ENCODE measurements at regions not wholly inside any gene's neighbourhood (a gene's known extent, or its start where the extent isn't known, plus 50 kb on each side); places are given as distances from the start of the nearest gene placed in this dataset.

DNA sequence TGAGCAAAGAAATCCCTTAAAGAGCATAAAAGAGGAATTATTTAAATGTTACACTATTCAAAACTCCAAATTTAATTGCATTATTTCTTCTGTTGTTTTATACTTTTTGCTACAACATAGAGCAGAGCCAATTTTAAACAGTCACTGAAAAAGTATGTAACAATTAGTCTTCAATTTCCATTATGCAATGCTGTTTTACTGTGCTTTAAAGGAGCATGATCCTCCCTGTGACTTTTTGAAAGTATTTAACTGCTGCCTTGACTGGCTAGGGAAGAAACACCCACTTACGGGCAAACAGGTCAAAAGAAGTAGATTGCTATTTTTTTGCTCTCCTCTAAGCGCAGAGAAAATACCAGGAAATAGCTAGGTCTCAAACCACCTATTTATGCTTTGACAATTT is 217.4 kb upstream of the GCFC2 start:
- no peak overlapping the region for H2AFZ ChIP-seq (ENCODE audit: low read depth, low read length)
- H3K27ac ChIP-seq (ENCODE audit: insufficient read depth, low read depth, low read length) = no peak overlapping the region
- no peak for DNase-seq (ENCODE audit: low read depth, low spot score)
- no peak overlapping the region for H3K4me2 ChIP-seq (ENCODE audit: insufficient read depth, low read length)
- intact Hi-C loops (cut with micrococcal nuclease) (no loop called here), dilution Hi-C loops (cut with MboI; ENCODE audit: extremely low pct_ligation_motif_present, low sequenced_read_pairs) (no loop called here)
- no peak overlapping the region for H3K4me3 ChIP-seq (replicated peaks in 1 of 3; ENCODE audit: insufficient read depth in 1 of 3, low read depth in 1 of 3, low read length in 3 of 3)
- no peaks in the 10 kb centered on the region for H3K4me1 ChIP-seq (ENCODE audit: control insufficient read depth, extremely low read depth, insufficient read depth, low read length)
- no peak for FAIRE-seq
- no peaks in the 10 kb centered on the region for H3K79me2 ChIP-seq (ENCODE audit: control insufficient read depth, insufficient read depth, low read length)
- CTCF ChIA-PET = no interaction called here
- TF ChIP-seq JUN (IDR thresholded peaks at IDR 0.05; ENCODE audit: borderline replicate concordance, insufficient read depth, insufficient read length, low read depth) (no peak), POLR2A (IDR thresholded peaks at IDR 0.05; ENCODE audit: low read depth, low read length) (no peak), GATA2 (IDR thresholded peaks at IDR 0.05; ENCODE audit: insufficient read depth, insufficient read length, low read depth, low read length) (no peak), POLR2AphosphoS5 (IDR thresholded peaks at IDR 0.05; ENCODE audit: insufficient read depth, low read depth, low read length) (no peak), FOS (IDR thresholded peaks at IDR 0.05; ENCODE audit: borderline replicate concordance, insufficient read depth, low read length) (no peak), MYC (IDR thresholded peaks at IDR 0.05; ENCODE audit: low read depth, low read length) (no peak), EZH2 (IDR thresholded peaks at IDR 0.05; ENCODE audit: borderline replicate concordance, low read depth, low read length, severe bottlenecking) (no peak)
- TF ChIP-seq, protein P1, sequence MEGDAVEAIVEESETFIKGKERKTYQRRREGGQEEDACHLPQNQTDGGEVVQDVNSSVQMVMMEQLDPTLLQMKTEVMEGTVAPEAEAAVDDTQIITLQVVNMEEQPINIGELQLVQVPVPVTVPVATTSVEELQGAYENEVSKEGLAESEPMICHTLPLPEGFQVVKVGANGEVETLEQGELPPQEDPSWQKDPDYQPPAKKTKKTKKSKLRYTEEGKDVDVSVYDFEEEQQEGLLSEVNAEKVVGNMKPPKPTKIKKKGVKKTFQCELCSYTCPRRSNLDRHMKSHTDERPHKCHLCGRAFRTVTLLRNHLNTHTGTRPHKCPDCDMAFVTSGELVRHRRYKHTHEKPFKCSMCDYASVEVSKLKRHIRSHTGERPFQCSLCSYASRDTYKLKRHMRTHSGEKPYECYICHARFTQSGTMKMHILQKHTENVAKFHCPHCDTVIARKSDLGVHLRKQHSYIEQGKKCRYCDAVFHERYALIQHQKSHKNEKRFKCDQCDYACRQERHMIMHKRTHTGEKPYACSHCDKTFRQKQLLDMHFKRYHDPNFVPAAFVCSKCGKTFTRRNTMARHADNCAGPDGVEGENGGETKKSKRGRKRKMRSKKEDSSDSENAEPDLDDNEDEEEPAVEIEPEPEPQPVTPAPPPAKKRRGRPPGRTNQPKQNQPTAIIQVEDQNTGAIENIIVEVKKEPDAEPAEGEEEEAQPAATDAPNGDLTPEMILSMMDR (IDR thresholded peaks at IDR 0.05; ENCODE audit: extremely low read depth in 1 of 2, insufficient read depth in 1 of 2, low read depth in 1 of 2, low read length in 2 of 2) = no peak
- TF ChIP-seq, protein P2, sequence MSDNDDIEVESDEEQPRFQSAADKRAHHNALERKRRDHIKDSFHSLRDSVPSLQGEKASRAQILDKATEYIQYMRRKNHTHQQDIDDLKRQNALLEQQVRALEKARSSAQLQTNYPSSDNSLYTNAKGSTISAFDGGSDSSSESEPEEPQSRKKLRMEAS (IDR thresholded peaks at IDR 0.05; ENCODE audit: insufficient read depth, insufficient read length) = no peak
- H3K27me3 ChIP-seq (ENCODE audit: control insufficient read depth in 2 of 2, insufficient read depth in 2 of 2, low read length in 2 of 2) = no peaks in the 10 kb centered on the region
- POLR2A ChIA-PET = no interaction called here
- H3K36me3 ChIP-seq (ENCODE audit: control insufficient read depth in 2 of 2, extremely low read depth in 1 of 2, insufficient read depth in 2 of 2, low read length in 2 of 2) = no peaks in the 10 kb centered on the region
- H3K9me3 ChIP-seq (replicated peaks; ENCODE audit: control insufficient read depth, insufficient read depth, low read length) = peaks cover 1% of the 10 kb centered on the region
- no TSS peak for BruUV-seq (replicated peaks)
- no peak overlapping the region for H3K9ac ChIP-seq (replicated peaks; ENCODE audit: extremely low read depth, insufficient read depth, low read length)
- H4K20me1 ChIP-seq (replicated peaks; ENCODE audit: control insufficient read depth, extremely low read depth, insufficient read depth, low read length) = no peaks in the 10 kb centered on the region
- no peaks in the 10 kb centered on the region for H3K9me1 ChIP-seq (replicated peaks; ENCODE audit: control insufficient read depth, extremely low read depth, insufficient read depth, low read length)

Data from endothelial cell of umbilical vein (primary cell).